ENCODE measurements at regions not wholly inside any gene's neighbourhood (a gene's known extent, or its start where the extent isn't known, plus 50 kb on each side); places are given as distances from the start of the nearest gene placed in this dataset.
A peak's percentile ranks its signal among the peaks of the same experiment; 100 is the strongest.

DNA sequence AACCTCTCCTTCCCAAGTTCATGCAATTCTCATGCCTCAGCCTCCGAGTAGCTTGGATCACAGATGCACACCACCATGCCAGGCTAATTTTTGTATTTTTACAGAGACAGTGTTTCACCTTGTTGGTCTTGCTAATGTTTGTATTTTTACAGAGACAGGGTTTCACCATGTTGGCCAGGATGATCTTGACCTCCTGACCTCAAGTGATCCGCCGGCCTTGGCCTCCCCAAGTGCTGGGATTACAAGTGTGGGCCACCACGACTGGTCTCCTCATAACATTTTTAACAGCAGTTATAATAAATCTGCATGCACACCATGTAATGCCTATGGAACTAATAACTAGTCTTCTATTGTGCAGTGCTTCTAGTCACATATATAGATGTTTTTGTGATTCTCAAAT lies 123.8 kb upstream of the VKORC1L1 start:
- ChIA-PET POLR2A (no interaction called here), CTCF (interaction anchor here (1.4 kb wide), 1 partner anchor 11 kb away, joined by 5 read pairs; no protein-coding TSS in a partner anchor)
- peaks cover 73% of the 10 kb centered on the region for H3K79me2 ChIP-seq (ENCODE audit: insufficient read depth)
- H3K27ac ChIP-seq (ENCODE audit: low read depth in 2 of 2, low read length in 1 of 2), result no peak overlapping the region
- H4K20me1 ChIP-seq (ENCODE audit: insufficient read depth), result peaks cover 3% of the 10 kb centered on the region; the same call in 1 of the 2 replicates
- no peak overlapping the region for H3K4me2 ChIP-seq
- 92% methylated on average over 4 of the region's 4 CpGs for WGBS (ENCODE audit: low lambda C conversion rate)
- H3K9ac ChIP-seq, result no peak overlapping the region
- DNase-seq, result no peak
- H2AFZ ChIP-seq (ENCODE audit: low read depth), result no peak overlapping the region
- H3K4me3 ChIP-seq (ENCODE audit: low read depth in 2 of 2, low read length in 1 of 2), result no peak overlapping the region
- H3K36me3 ChIP-seq (replicated peaks in 1 of 2; ENCODE audit: control insufficient read depth in 1 of 2, insufficient read depth in 2 of 2, low read length in 1 of 2), result peaks cover 3 to 17% of the 10 kb centered on the region in 2 experiments
- no peaks in the 10 kb centered on the region for H3K9me3 ChIP-seq
- peaks cover 2 to 16% of the 10 kb centered on the region in 2 experiments; a peak in 2 of 4 replicates for H3K4me1 ChIP-seq (ENCODE audit: control insufficient read depth in 1 of 2, insufficient read depth in 2 of 2, low read depth in 1 of 2, low read length in 1 of 2)
- peaks cover 21% of the 10 kb centered on the region for H3F3A ChIP-seq (replicated peaks; ENCODE audit: insufficient read depth)
- no peaks in the 10 kb centered on the region for H3K27me3 ChIP-seq (ENCODE audit: insufficient read depth)
- H3K9me2 ChIP-seq, result no peaks in the 10 kb centered on the region
- TF ChIP-seq FOXM1 (IDR thresholded peaks at IDR 0.05; ENCODE audit: low read depth), result no peak
- no peak for TF ChIP-seq SMC3 (IDR thresholded peaks at IDR 0.05; ENCODE audit: low read depth, low read length)
- TF ChIP-seq, protein P1, sequence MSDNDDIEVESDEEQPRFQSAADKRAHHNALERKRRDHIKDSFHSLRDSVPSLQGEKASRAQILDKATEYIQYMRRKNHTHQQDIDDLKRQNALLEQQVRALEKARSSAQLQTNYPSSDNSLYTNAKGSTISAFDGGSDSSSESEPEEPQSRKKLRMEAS (IDR thresholded peaks at IDR 0.05; ENCODE audit: low read depth), result no peak

DNA sequence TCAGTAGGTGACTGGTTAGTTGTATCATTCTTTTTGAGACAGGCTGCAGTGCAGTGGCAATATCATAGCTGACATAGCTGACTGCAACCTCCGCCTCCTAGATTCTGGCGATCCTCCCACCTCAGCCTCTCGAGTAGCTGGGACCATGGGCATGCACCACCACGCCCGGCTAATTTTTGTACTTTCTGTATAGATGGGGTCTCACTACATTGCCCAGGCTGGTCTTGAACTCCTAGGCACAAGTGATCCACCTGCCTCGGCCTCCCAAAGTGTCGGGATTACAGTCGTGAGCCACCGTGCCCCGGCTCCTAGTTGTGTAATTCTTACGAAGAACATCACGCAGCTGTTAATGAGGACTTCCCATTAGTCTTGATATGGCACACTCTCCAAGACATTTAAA lies 123.4 kb upstream of the VKORC1L1 start:
- Histone ChIP-seq H3K9me3 (no peaks in the 10 kb centered on the region), H3F3A (replicated peaks; ENCODE audit: insufficient read depth) (peaks cover 21% of the 10 kb centered on the region), H3K79me2 (ENCODE audit: insufficient read depth) (peaks cover 73% of the 10 kb centered on the region), H3K9me2 (no peaks in the 10 kb centered on the region), H3K4me1 (ENCODE audit: control insufficient read depth in 1 of 2, insufficient read depth in 2 of 2, low read depth in 1 of 2, low read length in 1 of 2) (peaks cover 2 to 16% of the 10 kb centered on the region in 2 experiments; a peak in 2 of 4 replicates), H3K9ac (0 out of 2 replicates have a peak overlapping the region, but pooled peaks have one; percentile 81), H3K27ac (ENCODE audit: low read depth in 2 of 2, low read length in 1 of 2) (peak overlapping the region in 1 of 2 experiments; percentile 76; a peak in 1 of 4 replicates), H3K36me3 (replicated peaks in 1 of 2; ENCODE audit: control insufficient read depth in 1 of 2, insufficient read depth in 2 of 2, low read length in 1 of 2) (peaks cover 6 to 20% of the 10 kb centered on the region in 2 experiments), H3K27me3 (ENCODE audit: insufficient read depth) (no peaks in the 10 kb centered on the region), H4K20me1 (ENCODE audit: insufficient read depth) (peaks cover 3% of the 10 kb centered on the region; the same call in 1 of the 2 replicates), H2AFZ (ENCODE audit: low read depth) (no peak overlapping the region), H3K4me2 (peak overlapping the region; percentile 93), H3K4me3 (ENCODE audit: low read depth in 2 of 2, low read length in 1 of 2) (peak overlapping the region; percentile 73 to 98; a peak in 2 of 4 replicates)
- TF ChIP-seq, protein P2, sequence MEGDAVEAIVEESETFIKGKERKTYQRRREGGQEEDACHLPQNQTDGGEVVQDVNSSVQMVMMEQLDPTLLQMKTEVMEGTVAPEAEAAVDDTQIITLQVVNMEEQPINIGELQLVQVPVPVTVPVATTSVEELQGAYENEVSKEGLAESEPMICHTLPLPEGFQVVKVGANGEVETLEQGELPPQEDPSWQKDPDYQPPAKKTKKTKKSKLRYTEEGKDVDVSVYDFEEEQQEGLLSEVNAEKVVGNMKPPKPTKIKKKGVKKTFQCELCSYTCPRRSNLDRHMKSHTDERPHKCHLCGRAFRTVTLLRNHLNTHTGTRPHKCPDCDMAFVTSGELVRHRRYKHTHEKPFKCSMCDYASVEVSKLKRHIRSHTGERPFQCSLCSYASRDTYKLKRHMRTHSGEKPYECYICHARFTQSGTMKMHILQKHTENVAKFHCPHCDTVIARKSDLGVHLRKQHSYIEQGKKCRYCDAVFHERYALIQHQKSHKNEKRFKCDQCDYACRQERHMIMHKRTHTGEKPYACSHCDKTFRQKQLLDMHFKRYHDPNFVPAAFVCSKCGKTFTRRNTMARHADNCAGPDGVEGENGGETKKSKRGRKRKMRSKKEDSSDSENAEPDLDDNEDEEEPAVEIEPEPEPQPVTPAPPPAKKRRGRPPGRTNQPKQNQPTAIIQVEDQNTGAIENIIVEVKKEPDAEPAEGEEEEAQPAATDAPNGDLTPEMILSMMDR (IDR thresholded peaks at IDR 0.05), result no peak; the same call in 1 of the 2 replicates
- TF ChIP-seq RFX5 (IDR thresholded peaks at IDR 0.05; ENCODE audit: low read length), result no peak
- TF ChIP-seq, protein P3, sequence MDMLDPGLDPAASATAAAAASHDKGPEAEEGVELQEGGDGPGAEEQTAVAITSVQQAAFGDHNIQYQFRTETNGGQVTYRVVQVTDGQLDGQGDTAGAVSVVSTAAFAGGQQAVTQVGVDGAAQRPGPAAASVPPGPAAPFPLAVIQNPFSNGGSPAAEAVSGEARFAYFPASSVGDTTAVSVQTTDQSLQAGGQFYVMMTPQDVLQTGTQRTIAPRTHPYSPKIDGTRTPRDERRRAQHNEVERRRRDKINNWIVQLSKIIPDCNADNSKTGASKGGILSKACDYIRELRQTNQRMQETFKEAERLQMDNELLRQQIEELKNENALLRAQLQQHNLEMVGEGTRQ (IDR thresholded peaks at IDR 0.05; ENCODE audit: borderline replicate concordance, low read depth, low read length), result no peak
- WGBS (ENCODE audit: low lambda C conversion rate), result 96% methylated on average over 12 of the region's 12 CpGs
- ChIA-PET POLR2A (no interaction called here), CTCF (interaction anchor here (0.9 to 2.1 kb wide), 4 partner anchors 12 to 390 kb away, joined by 3 to 6 read pairs (median 4); no protein-coding TSS in a partner anchor)
- DNase-seq, result no peak

All from SK-N-SH (cell line).